GM13976 (cell line): ENCODE measurements at regions not wholly inside any gene's neighbourhood (a gene's known extent, or its start where the extent isn't known, plus 50 kb on each side); places are given as distances from the start of the nearest gene placed in this dataset.

Experiments
- DNase-seq: peaks from one replicate; pipeline ENCODE4 v3.0.0; 2012; ENCODE audit warnings: low spot score
- CTCF ChIP-seq: IDR thresholded peaks from 2 replicates; pipeline ENCODE4 v1.5.1; 2012; ENCODE audit warnings: borderline replicate concordance, mild to moderate bottlenecking; ENCODE audit not compliant: insufficient read depth; ENCODE audit errors: extremely low read depth, missing control alignments, control extremely low read depth
- in situ Hi-C: fragments of 300-500 bp; cut with MboI; formaldehyde crosslinking; loops from one replicate; pipeline ENCODE4 v1.12.0; 2022; ENCODE audit warnings: low sequenced_read_pairs, mixed read lengths, inconsistent platforms; ENCODE audit not compliant: unreplicated experiment

- TF ChIP-seq CTCF: no peak
- no peak for DNase-seq
- in situ Hi-C loops: no loop called here
Measured at GRCh38 chr4:20181926-20182325, 69.8 kb upstream of the SLIT2 start.

GRCh38 chr4:20180509-20180908 lies 71.2 kb upstream of the SLIT2 start:
- TF ChIP-seq CTCF: no peak
- in situ Hi-C loops: no loop called here
- no peak for DNase-seq

- no peak for DNase-seq
- in situ Hi-C loops: no loop called here
- no peak for TF ChIP-seq CTCF
Measured at GRCh38 chr4:20178902-20179576, 72.7 kb upstream of the SLIT2 start.

GRCh38 chr4:20176881-20177280 lies 74.8 kb upstream of the SLIT2 start:
- in situ Hi-C loops: no loop called here

GRCh38 chr4:20172070-20172760 lies 79.5 kb upstream of the SLIT2 start:
- in situ Hi-C loops: no loop called here
- no peak for TF ChIP-seq CTCF
- DNase-seq: no peak

More at GRCh38 chr4:20176881-20177280, 74.8 kb upstream of the SLIT2 start:
- no peak for DNase-seq
- no peak for TF ChIP-seq CTCF

- no peak for TF ChIP-seq CTCF
- in situ Hi-C loops: no loop called here
- no peak for DNase-seq
Measured at GRCh38 chr4:20166544-20166943, 85.2 kb upstream of the SLIT2 start.
